Gastroesophageal sphincter (tissue), 3 donors: ENCODE measurements at regions not wholly inside any gene's neighbourhood (a gene's known extent, or its start where the extent isn't known, plus 50 kb on each side); places are given as distances from the start of the nearest gene placed in this dataset.

ENCODE experiments used
- CTCF ChIP-seq, 4 experiments: fragments of 200-600 bp in 2 of 4; fragments of 450-650 bp in 2 of 4; sonication (generic) in 1 of 4; IDR thresholded peaks; one replicate each; pipeline ENCODE4 v1.5.1; 2017 to 2019; ENCODE audit warnings: antibody characterized with exemption in 4 of 4, mild to moderate bottlenecking in 2 of 4, moderate library complexity in 2 of 4
- POLR2AphosphoS5 ChIP-seq: sonication (generic); formaldehyde crosslinking; IDR thresholded peaks from one replicate; pipeline ENCODE4 v1.6.1; 2017; ENCODE audit warnings: antibody characterized with exemption

DNA sequence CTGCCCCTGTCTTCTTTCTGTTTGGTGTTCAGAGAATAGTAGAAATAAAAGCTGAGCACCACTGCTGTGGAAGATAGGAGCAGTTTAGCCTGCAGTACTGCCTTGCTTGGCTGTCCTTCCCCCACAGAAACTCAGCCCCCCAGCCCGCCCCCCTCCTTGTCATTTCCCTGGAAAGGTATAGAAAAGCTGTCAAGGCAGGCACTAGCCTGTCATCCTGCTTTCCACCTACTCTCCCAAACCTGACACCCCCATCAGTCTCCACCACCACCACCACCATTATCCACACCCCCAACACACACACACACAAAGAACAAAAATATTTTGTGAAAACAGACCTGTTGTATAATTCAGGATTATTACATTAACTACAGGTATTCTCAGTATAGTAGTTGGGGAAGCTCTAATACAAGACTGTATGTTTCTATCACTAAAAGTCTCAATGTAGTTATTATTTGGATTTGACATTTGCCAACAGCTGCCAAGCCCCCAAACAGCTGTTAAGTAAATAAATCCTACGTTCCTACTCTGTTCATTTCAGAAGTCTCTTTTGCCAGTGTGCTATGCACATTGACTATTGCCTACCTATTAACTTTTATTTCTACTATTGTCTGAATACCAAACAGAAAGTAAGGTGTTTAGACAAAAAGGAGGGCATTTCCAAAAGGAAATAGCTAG, 128.8 kb downstream of the CYB561 start:
- TF ChIP-seq CTCF (IDR thresholded peaks at IDR 0.05): no peak
- TF ChIP-seq POLR2AphosphoS5: no peak
